Pancreas (tissue), 10 donors: ENCODE measurements at regions not wholly inside any gene's neighbourhood (a gene's known extent, or its start where the extent isn't known, plus 50 kb on each side); places are given as distances from the start of the nearest gene placed in this dataset.

Experiments used
- ATAC-seq, 4 donors: fragments of 200-7000 bp; cut with Tn5 transposase; one replicate each; pipeline versions ENCODE4 v1.8.0 to v1.9.1; 2020; ENCODE audit warnings: mild to moderate bottlenecking in 4 of 4, moderate library complexity in 4 of 4
- DNase-seq, 6 donors: peaks; one replicate each; pipeline ENCODE4 v3.0.0-alpha.2; 2020
- FAIRE-seq: peaks from 2 replicates; lab custom pipeline; 2012; peaks lifted over from hg19 to GRCh38; lab: Jason Lieb, UNC
- H3K27ac ChIP-seq, 4 donors: fragments of 200-600 bp; sonication (generic); 1 replicate in 3 of 4; 2 replicates in 1 of 4; pipeline versions ENCODE4 v1.5.0 to v1.8.0; 2020
- H3K27me3 ChIP-seq, 4 donors: fragments of 200-600 bp; one replicate each; pipeline ENCODE4 v1.8.0; 2021
- H3K36me3 ChIP-seq, 3 donors: fragments of 200-600 bp; sonication (generic) in 1 of 3; one replicate each; pipeline versions ENCODE4 v1.5.0 to v1.8.0; 2020 to 2021
- H3K4me1 ChIP-seq, 3 donors: fragments of 200-600 bp; one replicate each; pipeline ENCODE4 v1.8.0; 2021
- H3K4me3 ChIP-seq, 4 donors: fragments of 200-600 bp; sonication (generic) in 2 of 4; one replicate each; pipeline versions ENCODE4 v1.5.0 to v1.8.0; 2020 to 2021
- H3K9me3 ChIP-seq, 4 donors: fragments of 200-600 bp; one replicate each; pipeline ENCODE4 v1.8.0; 2021
- CTCF ChIP-seq, 4 donors: fragments of 200-600 bp; sonication (generic) in 3 of 4; IDR thresholded peaks; one replicate each; pipeline versions ENCODE4 v1.5.0 to v1.8.0; 2021; ENCODE audit warnings: antibody characterized with exemption in 4 of 4
- WGBS, 2 donors: extraction: QIAGEN DNeasy Blood & Tissue Kit; methylation state at CpG; one replicate each; pipeline ENCODE4 v1.1.7; 2013; 5-methylcytosine and 5-hydroxymethylcytosine counted together
- intact Hi-C, 3 donors: fragments of 100-400 bp; cut with DNase I; formaldehyde crosslinking; loops; one replicate each; pipeline versions ENCODE4 v1.11.1 to v1.14.2; 2022
- donor health status: healthy with polysubstance abuse.
- donor health status: DM: no; HTN: no; CAD: no; lungs with moderate emphysema.
- donor health status: DM: no; HTN: no; CAD: no.
- donor health status: control.
- donor health status: control.
- donor health status: Bipolar disorder and iron deficiency.
- donor health status: DM: yes; HTN: yes; CAD: no.
- donor health status: DM: no; HTN: no; CAD: no.
- donor health status: DM: no; HTN: no; CAD: no.
- donor health status: DM: yes; HTN: yes; CAD: no.

- Histone ChIP-seq H3K36me3 (no peaks in the 10 kb centered on the region), H3K4me3 (no peak overlapping the region), H3K27ac (peak overlapping the region in 1 of 4 donors; percentile 6), H3K4me1 (peaks cover 0 to 12% (median 5%) of the 10 kb centered on the region in 3 donors), H3K27me3 (no peaks in the 10 kb centered on the region), H3K9me3 (no peaks in the 10 kb centered on the region)
- WGBS, 2 donors: 37 to 39% methylated on average over 7 of the region's 7 CpGs
- intact Hi-C loops: no loop called here
- FAIRE-seq (no peak), ATAC-seq (peak in 3 of 4 donors; percentile 25 to 67 (median 51)), DNase-seq (peak in 3 of 6 donors; percentile 10 to 37 (median 23))
- TF ChIP-seq CTCF (IDR thresholded peaks at IDR 0.05): no peak
Measured at GRCh38 chr9:110141227-110141793, 66.6 kb downstream of the C9orf152 start.

GRCh38 chr9:110142253-110142652, 65.7 kb downstream of the C9orf152 start:
- Histone ChIP-seq H3K4me3 (no peak overlapping the region), H3K27me3 (no peaks in the 10 kb centered on the region), H3K36me3 (no peaks in the 10 kb centered on the region), H3K4me1 (peaks cover 0 to 12% (median 5%) of the 10 kb centered on the region in 3 donors), H3K9me3 (no peaks in the 10 kb centered on the region), H3K27ac (no peak overlapping the region)
- no peak for TF ChIP-seq CTCF (IDR thresholded peaks at IDR 0.05)
- ATAC-seq: no peak
- 94 to 98% methylated on average over 3 of the region's 3 CpGs for WGBS, 2 donors
- intact Hi-C loops: no loop called here
- FAIRE-seq: no peak
- DNase-seq: no peak

GRCh38 chr9:110142868-110143481, 65.0 kb downstream of the C9orf152 start:
- H3K4me3 ChIP-seq: no peak overlapping the region
- DNase-seq: no peak
- ATAC-seq: no peak
- TF ChIP-seq CTCF (IDR thresholded peaks at IDR 0.05): no peak
- H3K9me3 ChIP-seq: no peaks in the 10 kb centered on the region
- H3K36me3 ChIP-seq: no peaks in the 10 kb centered on the region
- intact Hi-C loops: no loop called here
- peak overlapping the region in 1 of 4 donors; percentile 13 for H3K27ac ChIP-seq
- WGBS, 2 donors: 77 to 89% methylated on average over 3 of the region's 3 CpGs
- FAIRE-seq: no peak
- no peaks in the 10 kb centered on the region for H3K27me3 ChIP-seq
- peaks cover 0 to 12% (median 5%) of the 10 kb centered on the region in 3 donors for H3K4me1 ChIP-seq

GRCh38 chr9:110143485-110143884, 64.5 kb downstream of the C9orf152 start:
- peak in 3 of 4 donors; percentile 28 to 60 (median 46) for ATAC-seq
- 10 to 13% methylated on average over 1 of the region's 1 CpG for WGBS, 2 donors
- no peaks in the 10 kb centered on the region for H3K36me3 ChIP-seq
- H3K4me1 ChIP-seq: peaks cover 0 to 12% (median 5%) of the 10 kb centered on the region in 3 donors
- FAIRE-seq: no peak
- H3K9me3 ChIP-seq: no peaks in the 10 kb centered on the region
- intact Hi-C loops: no loop called here
- H3K27ac ChIP-seq: peak overlapping the region in 2 of 4 donors; percentile 13 to 19
- no peak for DNase-seq
- no peak for TF ChIP-seq CTCF (IDR thresholded peaks at IDR 0.05)
- H3K27me3 ChIP-seq: no peaks in the 10 kb centered on the region
- H3K4me3 ChIP-seq: no peak overlapping the region
